Retina (tissue), 1 donor: ENCODE measurements at regions not wholly inside any gene's neighbourhood (a gene's known extent, or its start where the extent isn't known, plus 50 kb on each side); places are given as distances from the start of the nearest gene placed in this dataset.

ENCODE experiments used
- DNase-seq: peaks from one replicate; pipeline ENCODE4 v3.0.0-alpha.2; 2016

GRCh38 chr7:340979-341694, 51.2 kb downstream of the FOXL3 start:
- DNase-seq = no peak

GRCh38 chr7:341841-342638, 52.1 kb downstream of the FOXL3 start:
- no peak for DNase-seq

GRCh38 chr7:342681-343216, 52.8 kb downstream of the FOXL3 start:
- no peak for DNase-seq

- DNase-seq = peak; percentile 70
These were observed 53.4 kb downstream of the FOXL3 start for GRCh38 chr7:343227-343822.

- DNase-seq = no peak
These were observed 54.1 kb downstream of the FOXL3 start for GRCh38 chr7:343864-344607.

- DNase-seq = no peak
These were observed 54.6 kb downstream of the FOXL3 start for GRCh38 chr7:344608-344994.

GRCh38 chr7:346116-346898, 56.3 kb downstream of the FOXL3 start:
- DNase-seq = no peak

GRCh38 chr7:347001-347590, 57.1 kb downstream of the FOXL3 start:
- no peak for DNase-seq

GRCh38 chr7:347644-348479, 57.9 kb downstream of the FOXL3 start:
- no peak for DNase-seq

GRCh38 chr7:348480-348844, 58.5 kb downstream of the FOXL3 start:
- no peak for DNase-seq

- no peak for DNase-seq
These were observed 59.2 kb downstream of the FOXL3 start for GRCh38 chr7:348962-349743.

- no peak for DNase-seq
These were observed 61.3 kb downstream of the FOXL3 start for GRCh38 chr7:351256-351655.

GRCh38 chr7:351681-352480, 61.9 kb downstream of the FOXL3 start:
- DNase-seq = no peak

GRCh38 chr7:353746-354325, 63.9 kb downstream of the FOXL3 start:
- no peak for DNase-seq

GRCh38 chr7:354597-355470, 64.9 kb downstream of the FOXL3 start:
- no peak for DNase-seq

- DNase-seq = no peak
These were observed 65.6 kb downstream of the FOXL3 start for GRCh38 chr7:355568-355967.

- no peak for DNase-seq
These were observed 66.1 kb downstream of the FOXL3 start for GRCh38 chr7:356087-356486.
